GM12873 (cell line): ENCODE measurements at regions not wholly inside any gene's neighbourhood (a gene's known extent, or its start where the extent isn't known, plus 50 kb on each side); places are given as distances from the start of the nearest gene placed in this dataset.

Source experiments
- TF ChIP-seq, protein P1 (sequence below): IDR thresholded peaks from 2 replicates; pipeline ENCODE4 v1.5.1; 2012; ENCODE audit warnings: low read depth, mild to moderate bottlenecking, moderate library complexity, low read length, control low read depth; ENCODE audit not compliant: insufficient read depth; ENCODE audit errors: missing control alignments

DNA sequence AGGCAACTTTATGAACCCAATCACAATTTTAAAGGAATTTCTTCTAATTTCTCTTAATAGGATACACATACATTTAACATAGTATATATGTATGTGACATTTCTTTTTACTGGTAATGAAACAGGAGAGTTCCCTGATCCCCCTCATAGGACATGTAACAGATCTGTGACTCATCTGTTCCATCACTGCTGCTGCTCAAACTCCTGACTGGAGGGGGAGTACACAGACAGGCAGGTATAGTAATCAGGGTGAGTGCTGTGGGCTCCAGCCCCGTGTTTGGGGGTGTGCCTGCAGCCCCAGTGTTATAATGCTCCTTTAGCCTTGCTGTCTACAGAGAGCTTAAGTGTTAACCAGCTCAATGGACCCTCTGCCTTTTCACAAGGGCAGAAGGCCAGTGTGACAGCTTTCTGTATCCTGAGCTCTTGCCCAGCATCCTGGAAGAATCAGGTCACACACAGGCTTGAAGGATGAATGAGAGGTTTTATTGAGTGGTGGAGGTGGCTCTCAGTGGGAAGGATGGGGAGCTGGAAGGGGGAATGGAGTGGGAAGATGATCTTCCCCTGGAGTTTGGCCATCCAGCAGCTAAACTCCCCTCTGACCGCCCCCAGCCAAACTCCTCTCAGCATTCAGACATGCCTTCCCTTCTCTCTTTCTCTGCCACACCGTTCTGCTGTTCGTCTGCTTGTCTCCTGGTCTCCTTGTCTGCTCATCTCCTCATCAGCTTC, 161.3 kb downstream of the ZNF608 start:
- TF ChIP-seq, protein P1, sequence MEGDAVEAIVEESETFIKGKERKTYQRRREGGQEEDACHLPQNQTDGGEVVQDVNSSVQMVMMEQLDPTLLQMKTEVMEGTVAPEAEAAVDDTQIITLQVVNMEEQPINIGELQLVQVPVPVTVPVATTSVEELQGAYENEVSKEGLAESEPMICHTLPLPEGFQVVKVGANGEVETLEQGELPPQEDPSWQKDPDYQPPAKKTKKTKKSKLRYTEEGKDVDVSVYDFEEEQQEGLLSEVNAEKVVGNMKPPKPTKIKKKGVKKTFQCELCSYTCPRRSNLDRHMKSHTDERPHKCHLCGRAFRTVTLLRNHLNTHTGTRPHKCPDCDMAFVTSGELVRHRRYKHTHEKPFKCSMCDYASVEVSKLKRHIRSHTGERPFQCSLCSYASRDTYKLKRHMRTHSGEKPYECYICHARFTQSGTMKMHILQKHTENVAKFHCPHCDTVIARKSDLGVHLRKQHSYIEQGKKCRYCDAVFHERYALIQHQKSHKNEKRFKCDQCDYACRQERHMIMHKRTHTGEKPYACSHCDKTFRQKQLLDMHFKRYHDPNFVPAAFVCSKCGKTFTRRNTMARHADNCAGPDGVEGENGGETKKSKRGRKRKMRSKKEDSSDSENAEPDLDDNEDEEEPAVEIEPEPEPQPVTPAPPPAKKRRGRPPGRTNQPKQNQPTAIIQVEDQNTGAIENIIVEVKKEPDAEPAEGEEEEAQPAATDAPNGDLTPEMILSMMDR = no peak

DNA sequence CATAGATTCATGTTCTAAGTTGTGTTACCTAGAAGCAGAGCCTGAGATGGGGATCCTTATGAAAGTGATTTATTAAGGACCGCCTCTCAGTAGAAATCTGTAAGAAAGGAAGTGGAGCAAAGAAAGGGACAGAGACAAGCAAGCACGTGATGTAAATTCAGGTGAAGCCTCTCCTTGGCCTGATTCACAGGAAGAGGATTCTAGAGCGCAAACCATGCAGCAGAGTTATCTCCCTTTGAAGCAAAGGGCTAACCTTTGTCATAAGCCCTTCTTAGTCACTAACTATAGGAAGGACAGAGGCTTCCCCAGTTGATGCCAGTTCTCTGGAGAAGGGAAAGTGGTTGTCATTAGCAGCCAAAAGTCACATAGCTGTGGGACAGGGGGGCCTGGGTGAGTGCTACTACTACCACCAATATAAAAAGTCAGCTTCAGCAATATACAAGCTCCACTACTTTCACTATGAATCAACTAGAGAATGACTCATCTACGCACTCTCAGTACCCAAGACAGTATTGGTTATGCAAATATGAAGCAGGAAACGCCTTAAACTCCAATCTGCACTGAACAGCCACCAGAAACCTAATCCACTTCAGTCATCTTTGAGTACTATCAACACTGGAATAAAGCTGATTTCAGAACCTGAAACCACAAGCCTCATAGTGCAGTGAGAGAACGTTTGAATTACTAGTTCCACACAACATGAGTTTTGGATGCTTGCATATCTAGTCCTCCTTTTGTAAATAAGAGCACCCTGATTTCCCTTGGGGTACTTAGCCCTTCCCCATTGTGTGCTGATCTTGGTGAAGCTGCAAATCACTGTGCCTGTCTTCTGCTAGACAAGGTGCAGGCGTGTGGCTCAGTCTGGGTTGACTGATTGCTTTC, 162.7 kb downstream of the ZNF608 start:
- TF ChIP-seq, protein P1 = no peak

DNA sequence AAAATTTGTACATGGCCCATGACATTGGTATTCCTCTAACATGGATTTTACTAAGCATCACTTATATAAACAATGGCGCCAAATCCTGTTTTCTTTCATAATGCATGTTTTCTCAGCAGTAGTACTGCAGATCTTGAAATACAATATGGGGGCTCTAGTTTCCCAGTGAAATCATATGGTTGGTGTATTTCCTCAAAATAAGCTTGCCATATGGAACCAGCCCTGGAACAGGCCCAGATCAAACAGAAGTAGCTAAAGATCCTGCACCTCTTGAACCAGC, 163.9 kb downstream of the ZNF608 start:
- TF ChIP-seq, protein P1 = no peak

DNA sequence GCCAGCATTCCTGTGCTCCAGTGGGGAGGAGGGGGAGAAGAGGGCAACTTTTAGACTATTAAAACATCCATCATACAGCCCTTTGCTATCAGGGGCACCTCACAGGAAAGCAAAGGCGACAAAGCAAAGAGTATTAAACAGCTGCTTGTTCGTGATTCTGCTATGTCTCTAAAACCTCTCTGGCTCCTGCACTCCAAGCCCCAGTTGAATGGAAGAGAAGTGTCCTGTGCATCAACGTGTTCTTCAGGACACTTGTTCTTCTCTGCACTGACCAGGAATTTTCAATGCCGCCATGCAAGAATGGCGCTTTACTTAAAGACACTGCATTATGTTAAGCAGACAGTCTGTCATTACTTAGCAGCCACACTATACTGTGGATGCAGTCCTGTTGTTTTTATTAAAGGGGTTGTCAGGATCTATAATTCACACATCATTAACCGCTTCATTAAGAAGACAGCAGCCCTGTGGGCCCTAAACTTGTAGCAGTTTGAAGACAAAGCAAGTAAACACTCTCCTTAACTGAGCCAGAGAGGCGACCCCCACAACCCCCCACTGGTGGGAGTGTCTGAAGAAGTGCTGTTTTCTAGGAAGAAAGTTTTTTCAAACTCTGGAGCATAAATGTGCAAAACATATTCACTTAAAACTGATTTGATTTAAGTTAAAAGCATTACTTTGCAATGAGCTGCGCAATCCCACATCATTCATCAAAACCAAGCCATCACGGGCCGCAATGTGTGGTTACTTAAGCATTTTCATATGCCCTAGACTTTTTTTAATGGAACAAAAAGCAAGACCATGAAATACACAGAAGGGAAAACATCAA, 164.5 kb downstream of the ZNF608 start:
- TF ChIP-seq, protein P1 = no peak

DNA sequence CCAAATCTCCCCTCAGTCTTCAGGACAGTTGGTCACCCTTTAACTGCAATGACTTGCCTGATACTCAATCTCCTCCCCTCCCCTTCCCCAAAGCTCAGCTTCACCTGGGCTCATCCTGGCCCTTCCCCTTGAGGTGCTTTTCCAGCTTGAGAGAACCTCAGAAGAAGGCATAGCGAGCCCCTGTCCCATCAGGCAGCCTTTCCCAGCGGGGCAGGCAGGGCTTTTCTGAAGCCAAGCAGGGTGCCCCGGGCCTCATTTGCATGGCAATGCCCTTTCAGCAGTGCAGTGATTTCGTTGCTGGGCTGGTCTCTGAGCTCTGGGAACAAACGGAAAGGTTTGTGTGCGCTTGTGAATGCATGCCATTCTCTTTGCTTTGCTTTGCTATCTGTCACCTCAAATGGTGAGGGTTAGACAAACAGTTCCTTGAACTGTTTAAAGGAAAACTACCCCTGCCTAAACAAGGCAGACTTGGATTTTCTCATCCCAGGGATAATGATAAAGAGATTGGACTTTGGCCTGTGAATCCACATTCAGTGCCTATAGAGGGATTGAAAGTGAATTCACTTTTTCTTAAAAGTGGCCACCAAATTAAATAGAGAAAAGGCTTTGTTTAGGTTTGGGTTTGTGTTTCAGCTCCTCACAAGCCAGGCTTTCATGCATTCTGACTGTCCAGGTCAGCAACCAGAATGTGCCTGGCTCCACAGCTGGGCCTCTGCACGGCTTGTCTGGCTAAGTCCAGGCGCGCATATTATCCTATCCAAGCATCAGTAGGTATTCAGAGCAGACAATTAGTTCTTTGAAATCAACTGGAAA, 165.3 kb downstream of the ZNF608 start:
- TF ChIP-seq, protein P1 = no peak

DNA sequence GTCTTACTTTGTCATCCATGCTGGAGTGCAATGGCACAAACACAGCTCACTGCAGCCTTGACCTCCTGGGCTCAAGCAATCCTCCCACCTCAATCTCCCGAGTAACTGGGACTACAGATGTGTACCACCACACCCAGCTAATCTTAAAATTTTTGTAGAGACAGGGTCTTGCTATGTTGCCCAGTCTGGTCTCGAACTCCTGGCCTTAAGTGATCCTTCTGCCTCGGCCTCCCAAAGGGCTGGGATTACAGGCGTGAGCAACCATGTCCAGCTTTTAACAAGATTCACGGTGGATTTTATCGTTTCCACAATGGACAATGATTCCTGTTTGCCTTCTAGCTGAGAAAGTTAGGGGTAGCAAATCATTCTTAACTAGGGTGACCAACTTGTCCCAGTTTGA, 165.9 kb downstream of the ZNF608 start:
- TF ChIP-seq, protein P1 = no peak
